Renal cortical epithelial cell (primary cell): ENCODE measurements at regions not wholly inside any gene's neighbourhood (a gene's known extent, or its start where the extent isn't known, plus 50 kb on each side); places are given as distances from the start of the nearest gene placed in this dataset.
A peak's percentile ranks its signal among the peaks of the same experiment; 100 is the strongest.

Source experiments
- DNase-seq: peaks from one replicate; pipeline ENCODE4 v3.0.0-alpha.2; 2011; ENCODE audit warnings: low read depth

- DNase-seq, result peak; percentile 99
These were observed 890.7 kb upstream of the EPHA6 start for GRCh38 chr3:95923496-95924210.

GRCh38 chr3:95926904-95927501 lies 887.4 kb upstream of the EPHA6 start:
- DNase-seq, result peak; percentile 56

GRCh38 chr3:95934181-95934580 lies 880.2 kb upstream of the EPHA6 start:
- DNase-seq, result no peak

- DNase-seq, result no peak
These were observed 875.1 kb upstream of the EPHA6 start for GRCh38 chr3:95939235-95939809.

- no peak for DNase-seq
These were observed 848.6 kb upstream of the EPHA6 start for GRCh38 chr3:95965704-95966336.

- DNase-seq, result peak; percentile 30
These were observed 842.8 kb upstream of the EPHA6 start for GRCh38 chr3:95971573-95971972.

- no peak for DNase-seq
These were observed 820.1 kb upstream of the EPHA6 start for GRCh38 chr3:95994338-95994737.

- DNase-seq, result no peak
These were observed 813.4 kb upstream of the EPHA6 start for GRCh38 chr3:96000966-96001365.

GRCh38 chr3:96007650-96008195 lies 806.7 kb upstream of the EPHA6 start:
- no peak for DNase-seq

GRCh38 chr3:96012939-96013338 lies 801.5 kb upstream of the EPHA6 start:
- peak; percentile 63 for DNase-seq

GRCh38 chr3:96017556-96017955 lies 796.8 kb upstream of the EPHA6 start:
- DNase-seq, result no peak

GRCh38 chr3:96022676-96023075 lies 791.7 kb upstream of the EPHA6 start:
- DNase-seq, result no peak

- no peak for DNase-seq
These were observed 786.7 kb upstream of the EPHA6 start for GRCh38 chr3:96027718-96028117.

GRCh38 chr3:96039632-96040031 lies 774.8 kb upstream of the EPHA6 start:
- DNase-seq, result no peak

GRCh38 chr3:96059301-96059700 lies 755.1 kb upstream of the EPHA6 start:
- DNase-seq, result no peak

- no peak for DNase-seq
These were observed 745.3 kb upstream of the EPHA6 start for GRCh38 chr3:96069065-96069464.

- no peak for DNase-seq
These were observed 743.7 kb upstream of the EPHA6 start for GRCh38 chr3:96070678-96071077.

- DNase-seq, result no peak
These were observed 743.3 kb upstream of the EPHA6 start for GRCh38 chr3:96071097-96071496.

GRCh38 chr3:96072226-96072625 lies 742.2 kb upstream of the EPHA6 start:
- no peak for DNase-seq

- no peak for DNase-seq
These were observed 730.8 kb upstream of the EPHA6 start for GRCh38 chr3:96083610-96084009.

GRCh38 chr3:96086018-96086417 lies 728.4 kb upstream of the EPHA6 start:
- no peak for DNase-seq

GRCh38 chr3:96101006-96101560 lies 713.3 kb upstream of the EPHA6 start:
- DNase-seq, result no peak
